ENCODE measurements at regions not wholly inside any gene's neighbourhood (a gene's known extent, or its start where the extent isn't known, plus 50 kb on each side); places are given as distances from the start of the nearest gene placed in this dataset.

- DNase-seq (ENCODE audit: low spot score) (no peak), ATAC-seq (ENCODE audit: insufficient number of reproducible peaks, low FRiP score, low read depth) (no peak)
- Histone ChIP-seq H3K27me3 (replicated peaks; ENCODE audit: insufficient read depth) (no peaks in the 10 kb centered on the region), H3K36me3 (no peaks in the 10 kb centered on the region), H3K27ac (no peak overlapping the region), H3K4me1 (ENCODE audit: control insufficient read depth in 1 of 2, low read depth in 2 of 2) (no peaks in the 10 kb centered on the region), H3K4me3 (no peak overlapping the region), H3K9me3 (no peaks in the 10 kb centered on the region)
- no peak for TF ChIP-seq CTCF (IDR thresholded peaks at IDR 0.05)
Observed at GRCh38 chrY:7339391-7340087, 428.0 kb upstream of the AMELY start.

- no peak for DNase-seq (ENCODE audit: low spot score)
- no peak for ATAC-seq (ENCODE audit: insufficient number of reproducible peaks, low FRiP score, low read depth)
- H3K27me3 ChIP-seq (replicated peaks; ENCODE audit: insufficient read depth) = no peaks in the 10 kb centered on the region
- no peak overlapping the region for H3K27ac ChIP-seq
- no peak for TF ChIP-seq CTCF (IDR thresholded peaks at IDR 0.05)
- no peaks in the 10 kb centered on the region for H3K4me1 ChIP-seq (ENCODE audit: control insufficient read depth in 1 of 2, low read depth in 2 of 2)
- H3K36me3 ChIP-seq = no peaks in the 10 kb centered on the region
- no peaks in the 10 kb centered on the region for H3K9me3 ChIP-seq
- no peak overlapping the region for H3K4me3 ChIP-seq
Observed at GRCh38 chrY:7336023-7336873, 424.7 kb upstream of the AMELY start.

- Histone ChIP-seq H3K27ac (no peak overlapping the region), H3K27me3 (replicated peaks; ENCODE audit: insufficient read depth) (no peaks in the 10 kb centered on the region), H3K4me1 (ENCODE audit: control insufficient read depth in 1 of 2, low read depth in 2 of 2) (no peaks in the 10 kb centered on the region), H3K4me3 (no peak overlapping the region), H3K36me3 (no peaks in the 10 kb centered on the region), H3K9me3 (no peaks in the 10 kb centered on the region)
- ATAC-seq (ENCODE audit: insufficient number of reproducible peaks, low FRiP score, low read depth) (no peak), DNase-seq (ENCODE audit: low spot score) (no peak)
- no peak for TF ChIP-seq CTCF (IDR thresholded peaks at IDR 0.05)
Observed at GRCh38 chrY:7334449-7334848, 422.9 kb upstream of the AMELY start.

GRCh38 chrY:7326296-7327246 is 415.0 kb upstream of the AMELY start:
- ATAC-seq (ENCODE audit: insufficient number of reproducible peaks, low FRiP score, low read depth) = no peak
- Histone ChIP-seq H3K4me3 (no peak overlapping the region), H3K27me3 (replicated peaks; ENCODE audit: insufficient read depth) (no peaks in the 10 kb centered on the region), H3K36me3 (no peaks in the 10 kb centered on the region), H3K9me3 (no peaks in the 10 kb centered on the region), H3K4me1 (ENCODE audit: control insufficient read depth in 1 of 2, low read depth in 2 of 2) (no peaks in the 10 kb centered on the region), H3K27ac (no peak overlapping the region)
- no peak for TF ChIP-seq CTCF (IDR thresholded peaks at IDR 0.05)
- no peak for DNase-seq (ENCODE audit: low spot score)
